GM23338 (cell line): ENCODE measurements at regions not wholly inside any gene's neighbourhood (a gene's known extent, or its start where the extent isn't known, plus 50 kb on each side); places are given as distances from the start of the nearest gene placed in this dataset.

Experiments used
- ATAC-seq: fragments of 200-7000 bp; cut with Tn5 transposase; 3 replicates; pipeline ENCODE4 v1.9.1; 2020
- DNase-seq: peaks from one replicate; pipeline ENCODE4 v3.0.0-alpha.2; 2015; ENCODE audit warnings: low spot score
- H2AFZ ChIP-seq: fragments of 200-600 bp; sonication (generic); 2 replicates; pipeline ENCODE4 v1.8.0; 2016; ENCODE audit warnings: antibody characterized with exemption, mild to moderate bottlenecking, moderate library complexity
- H3F3A ChIP-seq: fragments of 200-600 bp; sonication (generic); replicated peaks from 2 replicates; pipeline ENCODE4 v1.8.0; 2017; ENCODE audit warnings: antibody characterized with exemption, mixed run types, low read depth
- H3K27ac ChIP-seq: fragments of 200-600 bp; sonication (generic); 2 replicates; pipeline ENCODE4 v1.6.1; 2016; ENCODE audit warnings: low read depth
- H3K27me3 ChIP-seq: fragments of 200-600 bp; sonication (generic); 2 replicates; pipeline ENCODE4 v1.8.0; 2016; ENCODE audit warnings: mild to moderate bottlenecking, mixed run types, moderate library complexity; ENCODE audit not compliant: insufficient read depth
- H3K36me3 ChIP-seq: fragments of 200-600 bp; sonication (generic); 2 replicates; pipeline ENCODE4 v1.8.0; 2016; ENCODE audit warnings: mild to moderate bottlenecking; ENCODE audit not compliant: insufficient read depth
- H3K4me1 ChIP-seq: fragments of 200-600 bp; sonication (generic); 2 replicates; pipeline ENCODE4 v1.8.0; 2016; ENCODE audit warnings: mild to moderate bottlenecking, moderate library complexity; ENCODE audit not compliant: insufficient read depth
- H3K4me2 ChIP-seq: fragments of 200-600 bp; sonication (generic); 2 replicates; pipeline ENCODE4 v1.7.1; 2017; ENCODE audit warnings: mixed run types
- H3K4me3 ChIP-seq: fragments of 200-600 bp; sonication (generic); 2 replicates; pipeline ENCODE4 v1.6.1; 2016; ENCODE audit warnings: mixed run types
- H3K79me2 ChIP-seq: fragments of 200-600 bp; sonication (generic); replicated peaks from 2 replicates; pipeline ENCODE4 v1.8.0; 2017; ENCODE audit warnings: mild to moderate bottlenecking; ENCODE audit not compliant: insufficient read depth
- H3K9me2 ChIP-seq: fragments of 200-600 bp; sonication (generic); 2 replicates; pipeline ENCODE4 v1.8.0; 2017; ENCODE audit not compliant: insufficient read depth
- H4K20me1 ChIP-seq: fragments of 200-600 bp; sonication (generic); replicated peaks from 2 replicates; pipeline ENCODE4 v1.8.0; 2017; ENCODE audit warnings: mild to moderate bottlenecking; ENCODE audit not compliant: insufficient read depth
- H3K27ac Mint-ChIP-seq: 2 replicates; pipeline ENCODE4 v1.8.0; 2020; ENCODE audit warnings: inconsistent platforms, mild to moderate bottlenecking, moderate library complexity, mixed read lengths
- H3K27me3 Mint-ChIP-seq: 3 replicates; pipeline ENCODE4 v1.8.0; 2022; ENCODE audit warnings: low read depth, mild to moderate bottlenecking, moderate library complexity, mixed read lengths, inconsistent platforms; ENCODE audit not compliant: insufficient read depth, poor library complexity
- H3K36me3 Mint-ChIP-seq: 3 replicates; pipeline ENCODE4 v1.8.0; 2021; ENCODE audit warnings: low read depth, mild to moderate bottlenecking, inconsistent platforms, moderate library complexity, mixed read lengths
- H3K4me1 Mint-ChIP-seq: 3 replicates; pipeline ENCODE4 v1.8.0; 2020; ENCODE audit warnings: mild to moderate bottlenecking, inconsistent platforms, mixed read lengths
- H3K4me3 Mint-ChIP-seq: 3 replicates; pipeline ENCODE4 v1.8.0; 2021; ENCODE audit warnings: moderate library complexity, mild to moderate bottlenecking, inconsistent platforms, mixed read lengths
- H3K9me3 Mint-ChIP-seq: 3 replicates; pipeline ENCODE4 v1.8.0; 2020; ENCODE audit warnings: moderate library complexity, mild to moderate bottlenecking, inconsistent platforms, mixed read lengths
- CREB1 ChIP-seq: fragments of 250-450 bp; sonication (Bioruptor Pico); IDR thresholded peaks from 2 replicates; pipeline ENCODE4 v1.5.0; 2020; ENCODE audit warnings: low read depth, mild to moderate bottlenecking, moderate library complexity
- CTCF ChIP-seq, 2 experiments: fragments of 200-600 bp in 1 of 2; sonication (generic) in 1 of 2; conservative IDR thresholded peaks; 2 replicates each; pipeline versions ENCODE4 v1.5.1 to v1.6.1; 2016 to 2017; ENCODE audit warnings: antibody characterized with exemption in 2 of 2, low read depth in 2 of 2, mild to moderate bottlenecking in 2 of 2, moderate library complexity in 1 of 2
- ETS1 ChIP-seq: IDR thresholded peaks from 2 replicates; pipeline ENCODE4 v1.6.1; 2016; ENCODE audit warnings: antibody characterized with exemption
- EZH2 ChIP-seq: fragments of 200-600 bp; sonication (generic); IDR thresholded peaks from one replicate; pipeline ENCODE4 v1.8.0; 2017; ENCODE audit warnings: antibody characterized with exemption, mild to moderate bottlenecking, low read depth; ENCODE audit not compliant: unreplicated experiment
- EZH2phosphoT487 ChIP-seq: fragments of 200-600 bp; sonication (generic); IDR thresholded peaks from one replicate; pipeline ENCODE4 v1.8.1; 2018; ENCODE audit warnings: antibody characterized with exemption; ENCODE audit not compliant: unreplicated experiment
- JUNB ChIP-seq: IDR thresholded peaks from one replicate; pipeline ENCODE4 v1.6.1; 2016; ENCODE audit warnings: antibody characterized with exemption; ENCODE audit not compliant: unreplicated experiment
- NANOG ChIP-seq: IDR thresholded peaks from 2 replicates; pipeline ENCODE4 v1.6.1; 2016; ENCODE audit warnings: antibody characterized with exemption, borderline replicate concordance
- POLR2AphosphoS5 ChIP-seq: IDR thresholded peaks from 2 replicates; pipeline ENCODE4 v1.6.1; 2016; ENCODE audit warnings: antibody characterized with exemption, low read depth
- REST ChIP-seq: IDR thresholded peaks from one replicate; pipeline ENCODE4 v1.6.1; 2018; ENCODE audit warnings: antibody characterized with exemption; ENCODE audit not compliant: unreplicated experiment
- STAT1 ChIP-seq: IDR thresholded peaks from one replicate; pipeline ENCODE4 v1.6.1; 2016; ENCODE audit warnings: antibody characterized with exemption; ENCODE audit not compliant: unreplicated experiment
- ZNF114 ChIP-seq: fragments of 250-450 bp; sonication (Bioruptor Pico); IDR thresholded peaks from 2 replicates; pipeline ENCODE4 v1.5.0; 2020; ENCODE audit warnings: mild to moderate bottlenecking, moderate library complexity
- ZNF331 ChIP-seq: fragments of 250-450 bp; sonication (Bioruptor Pico); IDR thresholded peaks from 2 replicates; pipeline ENCODE4 v1.5.0; 2020; ENCODE audit warnings: low read depth, mild to moderate bottlenecking, moderate library complexity
- ZNF462 ChIP-seq: fragments of 250-450 bp; sonication (Bioruptor Pico); IDR thresholded peaks from 2 replicates; pipeline ENCODE4 v1.5.0; 2020; ENCODE audit warnings: mild to moderate bottlenecking, moderate library complexity

GRCh38 chr6:147726342-147726741 is 217.9 kb downstream of the SAMD5 start:
- Mint-ChIP-seq H3K4me3 (no peak overlapping the region), H3K27ac (no peak overlapping the region), H3K27me3 (no peaks in the 10 kb centered on the region), H3K4me1 (peaks cover 20% of the 10 kb centered on the region), H3K36me3 (peaks cover 13% of the 10 kb centered on the region; the same call in 2 of the 3 replicates), H3K9me3 (peaks cover 16% of the 10 kb centered on the region; the same call in 2 of the 3 replicates)
- Histone ChIP-seq H3F3A (no peaks in the 10 kb centered on the region), H3K4me1 (peaks cover 26% of the 10 kb centered on the region), H3K4me3 (no peak overlapping the region), H3K27ac (no peak overlapping the region), H2AFZ (no peak overlapping the region), H3K27me3 (no peaks in the 10 kb centered on the region), H3K79me2 (no peaks in the 10 kb centered on the region), H4K20me1 (no peaks in the 10 kb centered on the region), H3K4me2 (no peak overlapping the region), H3K36me3 (no peaks in the 10 kb centered on the region), H3K9me2 (0 out of 2 replicates have a peak, but pooled peaks cover 5% of the 10 kb centered on the region)
- DNase-seq (no peak), ATAC-seq (no peak)
- no peak for TF ChIP-seq ZNF462 (CRISPR knock-in tag)
- no peak for TF ChIP-seq CTCF (conservative IDR thresholded peaks at IDR 0.05; ENCODE audit: low read depth in 2 of 2)
- TF ChIP-seq POLR2AphosphoS5 = no peak
- no peak for TF ChIP-seq ZNF331 (CRISPR knock-in tag)
- no peak for TF ChIP-seq EZH2
- no peak for TF ChIP-seq ZNF114 (CRISPR knock-in tag)
- no peak for TF ChIP-seq ETS1
- TF ChIP-seq JUNB = no peak
- no peak for TF ChIP-seq NANOG
- no peak for TF ChIP-seq CREB1 (CRISPR knock-in tag)
- TF ChIP-seq EZH2phosphoT487 = no peak
- TF ChIP-seq STAT1 = no peak
- TF ChIP-seq REST = no peak
